ENCODE measurements at regions not wholly inside any gene's neighbourhood (a gene's known extent, or its start where the extent isn't known, plus 50 kb on each side); places are given as distances from the start of the nearest gene placed in this dataset.
"Not testable (repeated sequence)": the region's sequence is repeated elsewhere in the genome, so short reads cannot be mapped to it uniquely, and the experiment has no call there.

GRCh38 chr4:131810565-131810964 is 1338.5 kb upstream of the PCDH10 start:
- not testable (repeated sequence) for TF ChIP-seq CTCF, POLR2A (IDR thresholded peaks at IDR 0.05)

All from testis (tissue), 2 donors.